SKM-1 (cell line): ENCODE measurements at regions not wholly inside any gene's neighbourhood (a gene's known extent, or its start where the extent isn't known, plus 50 kb on each side); places are given as distances from the start of the nearest gene placed in this dataset.
"Not testable (repeated sequence)": the region's sequence is repeated elsewhere in the genome, so short reads cannot be mapped to it uniquely, and the experiment has no call there.

Experiments
- DNase-seq: peaks from one replicate; lab custom pipeline; 2025; ENCODE audit not compliant: unreplicated experiment; lab: John Stamatoyannopoulos, UW

- DNase-seq, result no peak
Measured at GRCh38 chr22:22697377-22698117, 53.1 kb downstream of the GGTLC2 start.

DNA sequence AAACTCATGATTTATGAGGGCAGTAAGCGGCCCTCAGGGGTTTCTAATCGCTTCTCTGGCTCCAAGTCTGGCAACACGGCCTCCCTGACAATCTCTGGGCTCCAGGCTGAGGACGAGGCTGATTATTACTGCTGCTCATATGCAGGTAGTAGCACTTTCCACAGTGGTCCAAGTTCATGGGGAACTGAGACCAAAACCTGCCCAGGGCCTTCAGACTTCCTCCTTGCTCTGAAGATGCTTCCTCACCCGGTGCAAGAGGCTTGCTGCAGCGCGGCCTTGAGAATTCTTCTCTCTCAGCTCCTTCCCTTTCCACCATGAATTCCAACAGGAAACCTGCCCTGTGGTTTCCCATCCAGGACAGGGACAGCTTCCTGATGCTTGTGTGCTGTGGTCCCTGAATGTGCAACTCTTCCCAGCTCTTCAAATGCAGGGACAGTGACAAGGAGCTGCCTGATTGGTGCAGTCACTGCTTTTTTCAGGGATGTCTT is 53.9 kb downstream of the GGTLC2 start:
- DNase-seq, result no peak

DNA sequence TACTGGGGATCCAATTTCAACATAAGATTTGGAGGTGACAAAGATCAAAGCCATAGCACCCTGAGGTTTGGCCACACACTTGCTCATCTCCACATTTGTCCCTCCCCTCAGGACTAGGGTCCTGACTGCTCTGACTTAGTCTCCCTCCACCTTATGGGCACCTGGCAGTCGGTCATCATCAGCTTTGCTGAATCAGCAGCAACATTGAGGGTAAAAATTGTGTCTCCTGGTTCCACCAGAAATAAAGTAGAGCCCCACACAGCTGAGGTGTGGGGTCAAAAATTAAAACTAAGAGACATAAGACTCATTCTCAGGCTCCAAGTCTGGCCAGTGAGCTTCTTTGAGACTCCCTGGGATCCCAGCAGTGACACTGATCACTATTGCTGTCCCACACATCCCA is 56.2 kb downstream of the GGTLC2 start:
- DNase-seq, result no peak

DNA sequence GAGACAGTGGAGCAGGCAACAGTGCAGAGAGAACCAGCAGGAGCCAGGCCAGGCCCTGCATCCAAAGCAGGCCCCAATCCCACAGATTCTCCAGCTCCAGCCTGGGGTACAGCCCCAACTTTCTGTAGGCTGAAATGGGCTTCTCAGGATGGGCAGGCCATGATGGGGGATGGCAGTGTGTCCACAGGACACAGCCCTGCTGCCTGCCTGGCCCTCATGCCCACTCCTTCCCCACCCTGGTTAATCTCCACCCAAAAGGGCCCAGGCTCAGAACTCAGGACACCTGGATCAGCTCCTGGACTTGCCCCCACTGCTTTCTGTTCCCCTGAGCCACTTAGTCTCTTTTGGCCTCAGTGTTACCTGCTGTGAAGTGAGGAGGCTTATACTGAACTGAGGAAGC is 57.1 kb downstream of the GGTLC2 start:
- DNase-seq, result not testable (repeated sequence)

DNA sequence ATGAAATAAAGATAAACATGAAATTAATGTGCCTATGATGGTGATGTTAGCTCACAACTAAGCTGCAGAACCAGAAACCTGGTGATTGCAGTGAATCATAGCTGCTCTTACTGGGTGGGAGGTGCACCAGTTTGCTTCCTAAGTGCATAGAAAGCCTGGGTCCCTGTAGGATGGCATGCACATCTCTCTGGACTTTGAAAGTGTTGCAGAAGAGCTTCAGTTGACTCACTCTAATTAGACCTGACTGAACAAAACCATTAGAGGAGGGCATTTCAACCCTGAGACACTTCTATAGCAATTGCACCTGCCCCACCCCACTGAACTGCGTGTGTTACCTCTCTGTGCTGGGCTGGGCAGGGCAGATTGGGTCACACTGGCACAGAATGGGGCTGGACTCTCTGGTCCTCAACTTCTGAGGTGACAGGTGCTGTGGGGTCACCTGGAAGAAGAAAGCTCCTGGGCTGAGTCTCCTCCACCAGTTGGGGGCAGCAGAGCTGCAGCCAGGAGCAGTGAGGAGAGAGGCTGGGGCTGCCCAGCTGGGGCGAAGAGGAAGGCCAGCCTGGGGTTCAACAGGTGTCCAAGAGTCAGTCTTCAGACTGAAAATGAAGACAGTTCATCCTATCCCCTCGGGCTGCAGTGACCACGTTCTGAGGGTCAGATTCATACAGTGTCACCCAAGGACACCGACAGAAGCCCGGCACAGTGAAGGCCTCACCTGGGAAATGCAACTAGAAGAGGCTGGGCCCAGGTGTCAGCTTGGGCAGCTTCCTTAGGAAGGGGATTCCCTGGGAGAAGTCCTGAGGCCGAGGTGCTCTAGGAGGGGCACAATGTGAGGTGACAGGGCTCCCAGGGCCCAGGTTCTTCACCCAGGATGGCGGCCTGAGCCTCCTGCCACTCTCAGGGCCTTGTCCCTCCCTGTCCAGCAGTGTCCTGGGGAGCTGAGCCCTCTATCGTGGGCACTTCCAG is 58.1 kb downstream of the GGTLC2 start:
- no peak for DNase-seq

DNA sequence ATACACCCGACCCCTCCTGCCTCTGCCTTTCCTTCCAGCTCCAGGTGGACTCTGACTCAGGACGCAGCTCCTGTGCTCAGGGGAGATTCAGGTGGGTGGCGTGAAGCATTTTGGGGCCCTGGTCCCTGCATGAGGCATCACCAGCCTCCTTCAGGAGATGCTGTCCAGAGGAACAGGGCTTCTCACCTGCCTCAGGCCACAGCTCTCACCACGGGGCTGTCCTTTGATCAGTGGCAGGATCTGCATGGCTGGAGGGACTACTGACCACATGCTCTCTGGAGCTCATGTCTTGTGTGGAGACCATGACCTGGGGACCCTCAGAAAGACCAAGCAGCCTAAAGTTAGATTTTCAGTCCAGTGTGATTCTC is 58.8 kb downstream of the GGTLC2 start:
- no peak for DNase-seq

- no peak for DNase-seq
Measured at GRCh38 chr22:22703715-22704114, 59.3 kb downstream of the GGTLC2 start.

DNA sequence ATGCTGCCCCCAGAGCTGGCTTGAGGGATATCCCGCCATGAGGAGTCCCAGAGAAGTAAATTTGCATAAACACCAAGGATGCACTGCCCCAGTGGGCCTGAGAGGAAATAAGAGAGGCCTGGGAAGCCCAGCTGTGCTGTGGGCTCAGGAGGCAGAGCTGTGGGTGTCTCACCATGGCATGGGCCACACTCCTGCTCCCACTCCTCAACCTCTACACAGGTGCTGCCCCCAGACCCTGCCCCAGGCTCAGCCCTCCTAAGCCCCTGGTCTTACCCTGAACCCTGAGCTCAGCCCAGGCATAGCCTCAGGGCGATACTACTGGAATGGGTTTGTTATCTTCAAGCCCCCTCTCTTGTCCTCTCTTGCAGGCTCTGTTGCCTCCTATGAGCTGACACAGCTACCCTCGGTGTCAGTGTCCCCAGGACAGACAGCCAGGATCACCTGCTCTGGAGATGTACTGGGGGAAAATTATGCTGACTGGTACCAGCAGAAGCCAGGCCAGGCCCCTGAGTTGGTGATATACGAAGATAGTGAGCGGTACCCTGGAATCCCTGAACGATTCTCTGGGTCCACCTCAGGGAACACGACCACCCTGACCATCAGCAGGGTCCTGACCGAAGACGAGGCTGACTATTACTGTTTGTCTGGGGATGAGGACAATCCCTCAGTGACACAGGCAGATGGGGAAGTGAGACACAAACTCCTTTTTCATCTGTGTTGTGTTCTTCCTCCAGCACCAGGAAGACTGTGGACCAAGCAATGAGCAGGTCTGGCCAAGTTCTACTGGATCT is 59.9 kb downstream of the GGTLC2 start:
- DNase-seq, result no peak

GRCh38 chr22:22705328-22706100 is 61.1 kb downstream of the GGTLC2 start:
- DNase-seq, result no peak

GRCh38 chr22:22706253-22706915 is 62.0 kb downstream of the GGTLC2 start:
- no peak for DNase-seq

GRCh38 chr22:22709719-22710445 is 65.5 kb downstream of the GGTLC2 start:
- no peak for DNase-seq

- DNase-seq, result no peak
Measured at GRCh38 chr22:22710719-22711531, 66.5 kb downstream of the GGTLC2 start.

DNA sequence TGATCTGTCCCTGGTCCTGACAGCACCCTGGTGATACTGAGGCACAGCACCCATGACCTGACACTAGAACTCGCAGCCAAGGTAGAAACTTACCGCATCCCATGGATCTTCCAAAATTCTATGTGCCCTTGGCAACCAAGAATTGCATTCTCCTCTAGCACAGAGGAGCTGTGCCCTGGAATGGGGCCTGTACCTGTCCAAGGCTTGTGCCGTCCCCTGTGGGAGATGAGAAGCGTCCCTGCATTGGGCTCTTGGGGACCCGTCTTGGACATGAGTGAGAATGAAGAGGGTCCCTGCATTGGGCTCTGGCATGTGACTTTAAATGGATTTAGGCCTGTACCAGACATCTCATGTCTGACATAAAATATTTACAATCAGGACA is 67.1 kb downstream of the GGTLC2 start:
- no peak for DNase-seq

DNA sequence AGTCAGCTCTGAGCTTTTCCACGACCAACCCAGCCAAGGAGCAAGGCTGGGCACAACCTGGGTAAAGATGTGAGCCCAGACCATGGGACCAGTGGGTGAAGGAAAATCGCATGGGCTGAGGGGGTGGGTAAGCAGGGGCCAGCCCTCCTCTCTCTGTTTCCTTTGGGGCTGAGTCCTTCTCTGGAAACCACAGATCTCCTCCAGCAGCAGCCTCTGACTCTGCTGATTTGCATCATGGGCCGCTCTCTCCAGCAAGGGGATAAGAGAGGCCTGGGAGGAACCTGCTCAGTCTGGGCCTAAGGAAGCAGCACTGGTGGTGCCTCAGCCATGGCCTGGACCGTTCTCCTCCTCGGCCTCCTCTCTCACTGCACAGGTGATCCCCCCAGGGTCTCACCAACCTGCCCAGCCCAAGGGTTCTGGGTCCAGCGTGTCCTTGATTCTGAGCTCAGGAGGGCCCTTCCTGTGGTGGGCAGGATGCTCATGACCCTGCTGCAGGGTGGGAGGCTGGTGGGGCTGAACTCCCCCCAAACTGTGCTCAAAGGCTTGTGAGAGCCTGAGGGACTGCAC is 67.8 kb downstream of the GGTLC2 start:
- DNase-seq, result no peak

DNA sequence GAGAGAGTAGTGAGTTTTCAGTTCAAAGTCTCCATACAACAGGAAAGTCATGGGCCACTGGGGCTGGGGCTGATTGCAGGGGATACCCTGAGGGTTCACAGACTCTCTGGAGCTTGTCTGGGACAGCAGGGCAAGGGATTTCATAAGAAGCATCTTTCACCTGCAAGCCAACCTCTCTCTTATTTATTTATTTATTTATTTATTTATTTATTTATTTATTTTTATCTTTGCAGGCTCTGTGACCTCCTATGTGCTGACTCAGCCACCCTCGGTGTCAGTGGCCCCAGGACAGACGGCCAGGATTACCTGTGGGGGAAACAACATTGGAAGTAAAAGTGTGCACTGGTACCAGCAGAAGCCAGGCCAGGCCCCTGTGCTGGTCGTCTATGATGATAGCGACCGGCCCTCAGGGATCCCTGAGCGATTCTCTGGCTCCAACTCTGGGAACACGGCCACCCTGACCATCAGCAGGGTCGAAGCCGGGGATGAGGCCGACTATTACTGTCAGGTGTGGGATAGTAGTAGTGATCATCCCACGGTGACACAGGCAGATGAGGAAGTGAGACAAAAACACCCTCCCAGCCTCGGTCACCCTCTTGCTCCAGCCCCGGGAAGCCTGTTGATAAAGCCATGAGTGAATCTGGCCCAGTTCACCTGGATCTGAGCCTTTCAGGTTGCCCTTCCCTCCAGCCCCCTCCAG is 68.4 kb downstream of the GGTLC2 start:
- no peak for DNase-seq

- no peak for DNase-seq
Measured at GRCh38 chr22:22713416-22713815, 69.0 kb downstream of the GGTLC2 start.

GRCh38 chr22:22714600-22715335 is 70.4 kb downstream of the GGTLC2 start:
- DNase-seq, result peak; percentile 47
